OCI-LY3 (cell line): ENCODE measurements at regions not wholly inside any gene's neighbourhood (a gene's known extent, or its start where the extent isn't known, plus 50 kb on each side); places are given as distances from the start of the nearest gene placed in this dataset.

Experiments
- H2AFZ ChIP-seq: fragments of 200-600, 300-600 bp; shearing (Covaris generic); 2 replicates; pipeline ENCODE4 v1.6.0; 2014; ENCODE audit warnings: antibody characterized with exemption, low read depth, low read length
- H3K27ac ChIP-seq: fragments of 200-600, 300-600 bp; sonication (generic); 2 replicates; pipeline ENCODE4 v1.5.1; 2014; ENCODE audit warnings: mild to moderate bottlenecking, low read length, moderate library complexity, mixed read lengths
- H3K27me3 ChIP-seq: fragments of 200-600, 300-600 bp; sonication (generic); 2 replicates; pipeline ENCODE4 v1.6.1; 2014; ENCODE audit warnings: low read depth, low read length, mixed read lengths
- H3K36me3 ChIP-seq: fragments of 200-600, 300-600 bp; sonication (generic); replicated peaks from 2 replicates; pipeline ENCODE3; 2014; ENCODE audit warnings: low read depth, low read length, mixed read lengths
- H3K4me1 ChIP-seq: fragments of 300-600, 200-600 bp; sonication (generic); 2 replicates; pipeline ENCODE4 v1.6.1; 2014; ENCODE audit warnings: low read length, mixed read lengths
- H3K4me2 ChIP-seq: fragments of 200-600, 300-600 bp; sonication (generic); 2 replicates; pipeline ENCODE4 v1.6.1; 2014; ENCODE audit warnings: low read length, mixed read lengths
- H3K4me3 ChIP-seq: fragments of 300-600, 200-600 bp; sonication (generic); 2 replicates; pipeline ENCODE4 v1.5.1; 2014; ENCODE audit warnings: antibody characterized with exemption, mild to moderate bottlenecking, low read length, moderate library complexity
- H3K79me2 ChIP-seq: fragments of 300-600, 200-600 bp; shearing (Covaris generic); 2 replicates; pipeline ENCODE4 v1.6.1; 2014; ENCODE audit warnings: mild to moderate bottlenecking, low read length, mixed read lengths
- H3K9ac ChIP-seq: fragments of 300-600, 200-600 bp; shearing (Covaris generic); 2 replicates; pipeline ENCODE4 v1.6.0; 2014; ENCODE audit warnings: mild to moderate bottlenecking, low read length, moderate library complexity
- H3K9me3 ChIP-seq: fragments of 200-600, 300-600 bp; shearing (Covaris generic); 2 replicates; pipeline ENCODE4 v1.6.1; 2014; ENCODE audit warnings: low read length, mixed read lengths; ENCODE audit not compliant: insufficient read depth
- H4K20me1 ChIP-seq: fragments of 200-600, 300-600 bp; sonication (generic); 2 replicates; pipeline ENCODE4 v1.6.1; 2016; ENCODE audit warnings: low read length, mixed read lengths; ENCODE audit not compliant: insufficient read depth
- EZH2phosphoT487 ChIP-seq: fragments of 200-600 bp; shearing (Covaris generic); IDR thresholded peaks from 2 replicates; pipeline ENCODE4 v1.6.1; 2018; ENCODE audit warnings: antibody characterized with exemption, mixed run types, low read depth
- TF ChIP-seq, protein P1 (sequence below): fragments of 200-600, 300-600 bp; sonication (generic); IDR thresholded peaks from 2 replicates; pipeline ENCODE4 v1.5.1; 2014; ENCODE audit warnings: antibody characterized with exemption, low read length, low read depth

DNA sequence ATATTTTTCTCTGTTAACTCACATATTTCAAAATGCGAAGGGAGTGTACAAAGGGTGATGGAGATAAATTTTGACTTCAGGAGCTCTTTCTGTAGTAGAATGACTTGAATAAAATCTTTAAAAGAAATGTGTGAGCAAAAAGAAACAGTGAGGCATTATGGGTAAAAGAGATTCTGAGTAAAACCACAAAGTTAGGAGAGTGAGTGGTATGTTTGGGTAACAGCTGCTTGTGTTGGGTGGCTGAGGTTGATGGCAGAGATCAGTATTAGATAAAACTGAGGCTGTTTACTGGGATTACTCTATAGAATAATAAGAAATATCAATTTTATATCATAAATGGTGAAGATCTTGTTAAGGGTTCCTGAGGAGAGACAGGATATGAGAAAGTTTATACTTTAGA lies 434.2 kb upstream of the AMOT start:
- Histone ChIP-seq H3K9me3 (no peaks in the 10 kb centered on the region), H3K36me3 (no peaks in the 10 kb centered on the region), H3K27ac (no peak overlapping the region), H3K4me3 (no peak overlapping the region), H3K4me2 (no peak overlapping the region), H3K9ac (no peak overlapping the region), H3K4me1 (no peaks in the 10 kb centered on the region), H3K79me2 (no peaks in the 10 kb centered on the region), H4K20me1 (no peaks in the 10 kb centered on the region), H3K27me3 (no peaks in the 10 kb centered on the region), H2AFZ (no peak overlapping the region)
- TF ChIP-seq EZH2phosphoT487, result no peak
- TF ChIP-seq, protein P1, sequence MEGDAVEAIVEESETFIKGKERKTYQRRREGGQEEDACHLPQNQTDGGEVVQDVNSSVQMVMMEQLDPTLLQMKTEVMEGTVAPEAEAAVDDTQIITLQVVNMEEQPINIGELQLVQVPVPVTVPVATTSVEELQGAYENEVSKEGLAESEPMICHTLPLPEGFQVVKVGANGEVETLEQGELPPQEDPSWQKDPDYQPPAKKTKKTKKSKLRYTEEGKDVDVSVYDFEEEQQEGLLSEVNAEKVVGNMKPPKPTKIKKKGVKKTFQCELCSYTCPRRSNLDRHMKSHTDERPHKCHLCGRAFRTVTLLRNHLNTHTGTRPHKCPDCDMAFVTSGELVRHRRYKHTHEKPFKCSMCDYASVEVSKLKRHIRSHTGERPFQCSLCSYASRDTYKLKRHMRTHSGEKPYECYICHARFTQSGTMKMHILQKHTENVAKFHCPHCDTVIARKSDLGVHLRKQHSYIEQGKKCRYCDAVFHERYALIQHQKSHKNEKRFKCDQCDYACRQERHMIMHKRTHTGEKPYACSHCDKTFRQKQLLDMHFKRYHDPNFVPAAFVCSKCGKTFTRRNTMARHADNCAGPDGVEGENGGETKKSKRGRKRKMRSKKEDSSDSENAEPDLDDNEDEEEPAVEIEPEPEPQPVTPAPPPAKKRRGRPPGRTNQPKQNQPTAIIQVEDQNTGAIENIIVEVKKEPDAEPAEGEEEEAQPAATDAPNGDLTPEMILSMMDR, result no peak

DNA sequence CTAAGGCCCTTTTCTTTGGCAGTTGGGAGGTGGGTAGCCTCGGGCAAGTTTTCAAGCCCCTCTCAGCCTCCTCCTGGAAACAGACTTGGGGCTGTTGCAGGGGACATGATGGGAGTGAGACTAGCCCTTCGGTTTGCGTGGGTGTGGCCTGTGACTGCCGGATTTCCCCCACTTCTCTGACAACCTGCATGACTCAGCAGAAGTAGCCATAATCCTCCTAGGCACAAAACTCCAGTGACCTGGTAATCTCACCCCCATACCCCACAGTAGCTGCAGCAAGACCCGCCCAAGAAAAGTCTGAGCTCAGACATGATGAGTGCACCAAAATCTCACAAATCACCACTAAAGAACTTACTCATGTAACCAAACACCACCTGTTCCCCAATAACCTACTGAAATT lies 433.7 kb upstream of the AMOT start:
- Histone ChIP-seq H3K4me2 (no peak overlapping the region), H3K27ac (no peak overlapping the region), H3K79me2 (no peaks in the 10 kb centered on the region), H3K4me3 (no peak overlapping the region), H3K27me3 (no peaks in the 10 kb centered on the region), H2AFZ (no peak overlapping the region), H4K20me1 (no peaks in the 10 kb centered on the region), H3K4me1 (no peaks in the 10 kb centered on the region), H3K36me3 (no peaks in the 10 kb centered on the region), H3K9me3 (no peaks in the 10 kb centered on the region), H3K9ac (no peak overlapping the region)
- TF ChIP-seq, protein P1, result no peak
- TF ChIP-seq EZH2phosphoT487, result no peak

DNA sequence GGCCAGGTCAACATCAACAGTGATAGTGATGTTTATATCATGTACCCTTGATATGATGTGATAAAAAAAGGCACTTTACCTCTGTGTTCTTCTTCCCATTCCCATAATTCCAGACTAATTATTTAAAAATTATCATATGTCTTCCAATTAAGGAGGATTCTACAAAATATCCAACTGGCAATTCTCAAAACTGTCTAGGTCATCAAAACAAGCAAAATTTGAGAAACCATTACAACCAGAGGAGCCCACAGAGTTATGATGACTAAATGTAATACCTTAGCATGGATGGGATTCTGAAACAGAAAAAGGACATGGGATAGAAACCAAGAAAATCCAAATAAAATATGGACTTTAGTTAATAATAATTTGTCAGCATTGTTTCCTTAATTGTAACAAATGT lies 428.6 kb upstream of the AMOT start:
- Histone ChIP-seq H3K79me2 (no peaks in the 10 kb centered on the region), H3K4me1 (no peaks in the 10 kb centered on the region), H3K9me3 (no peaks in the 10 kb centered on the region), H3K4me2 (no peak overlapping the region), H4K20me1 (no peaks in the 10 kb centered on the region), H3K27ac (no peak overlapping the region), H3K36me3 (no peaks in the 10 kb centered on the region), H3K4me3 (no peak overlapping the region), H2AFZ (no peak overlapping the region), H3K27me3 (no peaks in the 10 kb centered on the region), H3K9ac (no peak overlapping the region)
- TF ChIP-seq, protein P1, result no peak
- no peak for TF ChIP-seq EZH2phosphoT487

DNA sequence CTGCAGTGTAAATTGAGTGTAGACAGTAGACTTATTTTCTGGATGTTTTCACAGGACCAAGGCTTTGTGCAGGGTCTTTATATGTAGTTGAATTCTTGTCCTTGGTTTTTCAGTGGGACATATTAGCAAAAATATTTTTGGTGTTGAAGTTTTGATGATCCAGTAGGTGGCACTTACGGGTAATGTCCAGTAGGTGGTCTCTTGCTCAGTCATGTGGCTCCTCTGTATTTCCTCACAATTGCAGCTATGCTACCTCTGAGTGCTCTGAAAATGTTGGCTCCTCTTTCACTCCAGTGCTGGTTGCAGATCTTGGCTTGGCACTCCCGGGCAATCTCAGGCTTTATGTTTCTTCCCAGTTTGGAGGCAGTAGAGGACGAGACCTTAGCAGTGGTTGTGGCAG lies 419.8 kb upstream of the AMOT start:
- Histone ChIP-seq H3K27ac (no peak overlapping the region), H3K9me3 (no peaks in the 10 kb centered on the region), H3K4me3 (no peak overlapping the region), H3K36me3 (no peaks in the 10 kb centered on the region), H3K4me2 (no peak overlapping the region), H4K20me1 (no peaks in the 10 kb centered on the region), H3K9ac (no peak overlapping the region), H3K27me3 (no peaks in the 10 kb centered on the region), H3K4me1 (no peaks in the 10 kb centered on the region), H3K79me2 (no peaks in the 10 kb centered on the region), H2AFZ (no peak overlapping the region)
- TF ChIP-seq, protein P1, result peak; percentile 34
- no peak for TF ChIP-seq EZH2phosphoT487
